HG02763 (cell line): ENCODE measurements at regions not wholly inside any gene's neighbourhood (a gene's known extent, or its start where the extent isn't known, plus 50 kb on each side); places are given as distances from the start of the nearest gene placed in this dataset.

Experiments used
- ATAC-seq: cut with Tn5 transposase; IDR thresholded peaks from one replicate; pipeline ENCODE4 v1.9.1; 2021; ENCODE audit warnings: mild to moderate bottlenecking, moderate library complexity; ENCODE audit not compliant: unreplicated experiment

GRCh38 chr13:106859533-106859904, 291.6 kb upstream of the ARGLU1 start:
- ATAC-seq = no peak

DNA sequence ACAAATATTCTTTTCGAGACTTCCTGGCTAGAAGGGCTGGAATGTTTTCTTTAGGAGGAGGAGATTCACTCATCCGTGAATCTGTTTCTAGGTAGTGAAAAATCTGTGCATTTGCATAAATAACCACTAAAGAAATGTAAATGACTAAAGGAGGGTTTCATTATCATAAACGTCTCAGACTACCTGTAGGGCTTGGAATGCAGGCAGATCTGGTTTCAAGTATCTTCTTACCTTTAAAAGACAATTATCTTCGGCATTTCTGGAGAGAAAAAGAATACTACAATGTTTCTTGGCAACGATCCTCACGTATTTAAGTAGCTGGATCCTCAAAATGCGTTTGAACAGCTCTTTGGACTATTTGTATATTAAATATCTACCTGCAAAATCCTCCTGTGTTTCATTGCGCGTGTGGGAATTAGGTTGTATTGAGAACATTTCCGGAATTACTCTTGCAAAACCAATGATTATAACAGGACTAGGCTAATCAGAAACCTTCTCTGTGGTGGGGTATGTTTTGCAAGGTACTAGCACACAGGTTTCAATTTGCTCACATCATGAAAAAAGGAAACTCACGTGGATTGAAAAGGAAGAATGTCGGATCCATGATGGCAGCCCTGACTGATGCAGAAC, 291.1 kb upstream of the ARGLU1 start:
- no peak for ATAC-seq

DNA sequence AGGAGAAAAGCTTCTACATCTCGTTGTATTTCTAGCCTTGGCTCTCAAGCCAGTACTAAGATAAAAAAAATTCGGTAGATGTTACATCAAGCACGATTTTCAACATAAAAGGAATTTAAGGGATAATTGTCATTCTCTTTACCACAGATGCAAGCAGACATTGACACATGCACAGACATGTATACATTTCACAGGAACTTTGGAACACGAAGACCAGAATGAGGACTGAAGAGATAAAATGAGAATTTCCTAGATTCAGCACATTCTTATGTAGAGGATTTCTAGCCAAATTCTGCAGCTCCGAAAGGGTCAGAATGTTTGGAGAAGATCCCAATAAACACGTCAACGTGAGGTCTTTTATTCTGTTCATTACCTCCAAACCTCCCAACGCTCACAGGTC, 284.5 kb upstream of the ARGLU1 start:
- ATAC-seq = no peak

DNA sequence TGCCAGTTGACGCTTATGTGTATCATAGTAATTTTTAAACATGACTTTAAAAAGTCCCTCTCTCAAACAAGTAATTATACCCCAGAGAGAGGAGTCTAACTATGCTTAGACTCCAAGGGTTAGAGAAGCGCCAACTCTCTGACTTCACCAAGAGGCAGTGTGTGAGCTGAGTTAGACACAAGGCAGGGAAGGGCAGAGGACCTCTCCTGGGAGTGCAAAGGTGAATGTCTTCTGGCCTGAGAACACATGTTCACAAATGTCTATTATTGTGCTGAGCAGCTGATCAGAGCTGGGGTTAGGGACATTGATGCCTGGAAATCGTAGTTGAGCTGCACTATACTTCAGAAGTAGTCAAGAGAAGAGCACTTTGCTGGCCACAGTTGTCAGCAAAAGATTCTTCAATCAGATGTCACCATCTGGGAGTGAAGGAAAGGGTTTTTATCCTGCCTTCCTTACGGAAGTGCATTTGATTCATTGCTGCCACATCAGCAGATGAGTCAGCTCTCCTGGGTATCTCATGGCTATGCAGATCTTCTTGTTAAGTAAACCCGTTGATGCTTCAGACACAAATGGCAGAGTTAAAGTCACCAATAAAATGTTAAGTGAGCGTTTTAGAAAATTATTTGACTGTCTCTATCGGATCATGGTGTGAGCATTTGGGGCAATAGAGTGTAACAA, 283.2 kb upstream of the ARGLU1 start:
- no peak for ATAC-seq

DNA sequence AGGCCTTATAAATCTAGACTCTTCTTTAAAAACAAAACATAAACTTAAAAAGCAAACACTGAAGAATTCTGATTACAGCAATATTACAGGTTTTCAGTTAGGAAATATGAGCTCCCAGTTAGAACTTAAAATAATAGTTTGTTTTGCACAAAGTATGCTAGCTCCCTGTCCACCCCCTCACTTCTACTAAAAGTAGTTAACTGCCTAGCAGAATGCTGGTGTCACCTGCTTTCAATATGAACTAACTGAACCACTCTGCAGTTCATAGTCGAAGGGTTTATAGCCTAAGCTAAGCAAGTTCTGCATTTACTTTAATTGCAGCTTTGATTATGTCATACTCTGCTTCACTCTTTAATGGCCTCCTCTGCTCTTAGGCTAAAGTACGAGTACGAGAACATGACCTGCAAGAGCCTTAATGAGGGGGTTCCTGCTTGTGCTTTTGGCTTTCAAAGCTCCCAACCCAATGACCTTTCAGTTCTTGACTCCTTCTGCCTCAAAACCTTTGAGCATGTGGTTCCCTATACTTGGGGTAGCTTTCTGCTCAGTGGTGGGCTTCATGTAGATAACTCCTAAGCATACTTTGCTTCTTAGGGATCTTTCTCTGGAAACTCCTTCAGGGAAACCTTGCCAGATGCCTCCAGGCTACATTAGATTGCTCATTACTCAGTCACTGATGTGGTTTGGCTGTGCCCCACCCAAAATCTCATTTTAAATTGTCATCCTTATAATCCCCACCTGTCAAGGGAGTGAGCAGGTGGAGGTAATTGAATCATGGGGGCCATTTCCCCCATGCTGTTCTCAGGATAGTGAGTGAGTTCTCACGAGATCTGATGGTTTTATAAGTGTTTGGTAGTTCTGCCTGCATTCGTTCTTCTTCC, 278.9 kb upstream of the ARGLU1 start:
- ATAC-seq = no peak

DNA sequence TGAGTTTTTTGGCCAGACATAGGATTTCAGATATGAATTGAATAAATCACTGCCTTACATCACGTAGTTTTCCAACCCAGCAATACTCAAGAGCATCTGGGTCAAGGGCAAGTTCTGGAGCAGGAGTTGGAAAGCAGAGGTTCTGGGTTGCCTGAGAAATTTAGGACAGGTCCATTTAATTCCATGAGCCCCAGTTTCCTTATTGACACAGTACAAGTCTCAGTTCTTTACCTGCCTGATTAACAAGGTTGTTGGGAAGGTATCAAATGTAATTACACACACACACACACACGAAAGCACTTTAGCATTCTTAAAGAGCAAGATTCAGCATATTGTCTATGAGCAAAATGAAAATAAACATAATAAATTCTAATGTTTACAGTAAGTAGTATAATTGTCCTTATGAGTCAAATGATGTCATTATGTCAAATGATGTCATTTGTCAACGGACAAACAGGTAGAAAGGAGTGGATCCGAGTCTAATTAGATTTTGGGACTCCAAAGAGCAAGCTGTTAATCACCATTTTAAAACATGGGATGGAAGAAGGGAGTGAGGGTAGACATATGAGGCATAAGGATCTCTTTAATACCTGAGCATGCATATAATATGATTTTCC, 268.4 kb upstream of the ARGLU1 start:
- ATAC-seq = no peak

- ATAC-seq = no peak
These were observed 267.5 kb upstream of the ARGLU1 start for GRCh38 chr13:106835477-106835876.

GRCh38 chr13:106821979-106822378, 254.0 kb upstream of the ARGLU1 start:
- ATAC-seq = no peak

DNA sequence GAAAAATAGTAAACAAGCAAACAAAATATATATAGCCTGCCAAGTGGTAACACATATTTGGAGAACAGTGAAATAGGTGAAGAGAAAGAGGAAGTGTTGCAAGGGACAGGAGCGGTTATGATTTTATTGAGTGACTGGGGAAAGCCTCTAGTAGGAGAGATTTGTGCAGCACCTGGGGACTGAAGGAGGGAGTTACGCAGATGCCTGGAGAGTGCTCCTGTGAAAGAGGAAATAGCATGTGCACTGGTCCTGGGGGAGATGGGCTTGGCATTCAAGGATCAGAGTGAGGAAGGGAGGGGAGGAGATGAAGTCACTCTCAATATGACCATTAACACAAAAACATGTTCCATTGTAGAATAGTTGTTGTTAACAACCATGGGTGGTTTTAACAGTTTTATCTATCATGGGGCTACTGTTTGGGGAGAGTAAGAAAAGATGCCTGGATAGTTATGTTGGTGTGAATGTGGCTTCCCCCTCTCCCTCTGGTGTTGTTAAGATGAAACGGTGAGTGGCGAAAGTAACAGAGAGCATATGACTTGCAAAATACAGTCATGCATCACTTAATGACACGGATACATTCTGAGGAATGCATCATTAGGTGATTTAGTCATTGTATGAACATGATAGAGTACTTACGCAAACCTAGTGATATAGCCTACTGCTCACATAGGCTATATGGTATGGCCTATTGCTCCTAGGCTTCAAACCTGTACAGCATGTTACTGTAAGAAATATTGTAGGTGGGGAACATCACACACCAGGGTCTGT, 251.7 kb upstream of the ARGLU1 start:
- no peak for ATAC-seq

- ATAC-seq = no peak
These were observed 251.0 kb upstream of the ARGLU1 start for GRCh38 chr13:106818971-106819370.

DNA sequence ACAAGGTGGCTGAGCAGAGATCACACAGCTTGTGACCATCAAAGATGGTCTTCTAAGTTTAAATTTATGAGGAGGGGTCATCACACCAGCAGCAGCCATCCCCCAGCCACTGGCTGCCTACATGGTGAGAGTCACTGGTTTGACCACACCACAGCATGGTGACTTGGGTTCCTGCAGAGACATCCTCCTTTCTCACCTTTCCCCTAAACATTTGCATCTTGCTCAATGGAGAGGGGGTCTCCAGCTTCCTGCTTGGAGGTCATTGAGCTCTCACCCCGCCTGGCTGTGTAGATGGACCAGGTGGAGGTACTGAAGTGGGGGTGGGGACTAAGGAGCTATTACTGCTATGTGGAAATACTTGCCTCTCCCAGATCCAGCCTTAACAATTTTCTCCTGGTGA, 247.6 kb upstream of the ARGLU1 start:
- no peak for ATAC-seq

DNA sequence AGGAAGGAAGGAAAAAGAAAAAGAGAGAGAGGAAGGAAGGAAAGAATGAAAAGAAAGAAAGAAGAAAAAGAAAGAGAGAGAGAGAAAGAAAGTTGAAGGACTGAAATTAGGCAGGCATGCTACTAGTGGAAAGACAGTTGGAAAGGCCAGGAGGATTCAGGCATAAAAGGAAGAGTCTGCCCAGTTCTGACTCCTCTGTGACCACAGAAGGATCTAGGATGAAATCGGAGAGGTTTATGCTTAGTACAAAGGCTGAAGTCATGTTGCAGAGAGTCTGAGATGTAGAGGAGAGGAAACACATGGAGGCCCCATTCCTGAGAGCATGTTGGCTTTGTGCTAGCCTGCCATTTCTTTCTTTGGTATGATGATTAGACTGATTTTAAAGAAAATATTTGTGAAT, 246.5 kb upstream of the ARGLU1 start:
- no peak for ATAC-seq

DNA sequence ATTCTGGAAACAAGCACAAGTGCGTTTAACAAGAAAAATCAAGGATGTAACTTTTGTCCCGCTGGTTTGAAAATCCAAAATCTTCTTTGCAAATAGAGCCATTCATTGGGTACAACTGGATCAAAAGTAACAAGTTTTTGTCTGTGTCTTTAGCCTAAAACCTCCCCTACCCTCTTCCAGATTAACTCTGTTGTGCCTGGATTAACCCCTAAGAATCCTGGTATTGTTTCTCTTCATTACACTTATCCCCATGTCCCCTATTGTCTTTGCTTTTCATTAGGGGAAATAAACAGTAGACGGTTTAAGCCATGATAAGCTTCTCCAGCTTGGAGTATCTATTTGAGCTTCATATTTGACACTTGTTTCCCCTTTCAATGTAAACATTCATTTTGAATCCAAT, 242.1 kb upstream of the ARGLU1 start:
- no peak for ATAC-seq

DNA sequence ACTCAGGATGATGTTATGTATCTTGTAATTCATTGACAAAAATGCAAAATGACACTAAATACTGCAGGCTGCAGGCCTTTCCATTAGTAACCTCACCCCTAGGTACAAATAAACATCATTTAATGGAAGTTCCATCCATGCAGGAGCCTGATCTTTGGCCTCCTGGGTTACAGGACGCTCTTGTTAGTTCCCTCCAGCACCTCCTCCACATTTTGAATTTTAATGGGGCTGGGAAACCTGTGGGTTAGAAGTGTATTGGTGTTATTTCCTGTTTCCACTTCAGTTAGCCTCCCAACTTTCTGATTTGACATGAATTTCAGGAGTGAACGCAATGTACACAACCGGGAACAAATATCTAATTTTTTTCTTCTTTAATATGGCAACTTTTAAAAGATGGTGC, 237.1 kb upstream of the ARGLU1 start:
- no peak for ATAC-seq

GRCh38 chr13:106802917-106803316, 235.0 kb upstream of the ARGLU1 start:
- no peak for ATAC-seq

- no peak for ATAC-seq
These were observed 231.9 kb upstream of the ARGLU1 start for GRCh38 chr13:106799781-106800335.

DNA sequence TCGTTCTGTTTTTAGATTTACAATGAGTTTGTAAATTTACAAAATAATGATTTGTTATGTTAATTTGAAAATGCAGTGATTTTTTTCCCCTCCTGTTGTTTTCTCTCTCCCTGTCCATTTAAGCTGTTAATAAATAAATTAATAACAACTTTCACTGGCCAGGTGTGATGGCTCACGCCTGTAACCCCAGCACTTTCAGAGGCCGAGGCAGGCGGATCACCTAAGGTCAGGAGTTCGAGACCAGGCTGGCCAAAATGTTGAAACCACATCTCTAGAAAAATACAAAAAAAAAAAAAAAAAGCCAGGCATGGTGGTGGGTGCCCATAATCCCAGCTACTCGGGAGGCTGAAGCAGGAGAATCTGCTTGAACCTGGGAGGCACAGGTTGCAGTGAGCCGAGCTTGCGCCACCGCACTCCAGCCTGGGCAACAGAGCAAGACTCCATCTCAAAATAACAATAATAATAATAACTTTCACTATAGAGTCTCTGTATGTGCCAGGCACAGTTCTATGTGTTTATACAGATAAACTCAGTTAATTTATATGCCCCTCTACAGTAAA, 229.2 kb upstream of the ARGLU1 start:
- no peak for ATAC-seq

DNA sequence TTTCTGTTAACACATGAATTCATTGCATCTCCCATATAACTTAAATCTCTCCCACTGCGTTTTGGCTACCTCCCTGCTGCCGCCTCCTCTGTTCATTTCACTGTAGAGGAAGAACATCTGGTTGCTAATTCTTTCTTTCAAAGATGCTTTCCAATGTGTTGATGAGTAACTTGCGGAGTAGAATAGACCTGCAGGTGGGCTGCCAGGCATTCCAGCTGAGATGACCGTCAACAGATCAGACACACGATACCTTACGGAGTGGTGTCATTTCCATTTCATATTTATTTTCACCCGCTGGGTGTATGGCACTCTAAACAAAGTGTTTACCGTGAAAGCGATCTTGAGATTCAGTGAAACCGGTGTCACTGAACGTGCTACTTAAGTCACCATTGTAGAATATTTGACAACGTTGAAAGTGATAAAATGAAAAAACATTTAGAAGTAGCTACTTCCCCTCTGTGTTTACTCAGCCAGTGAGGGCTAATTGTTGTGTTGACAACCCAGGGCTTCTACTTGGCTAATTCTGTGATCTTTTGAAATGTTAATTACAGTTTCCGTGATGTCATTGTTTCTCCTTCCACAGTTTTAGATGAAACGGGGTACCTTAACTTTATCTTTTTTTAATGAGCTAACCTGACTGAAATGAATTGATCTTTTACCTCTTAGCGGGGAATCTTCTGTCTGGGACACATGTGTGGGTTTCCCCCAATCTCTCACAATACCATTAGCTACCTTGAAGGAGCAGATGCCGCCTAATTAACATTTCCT, 228.5 kb upstream of the ARGLU1 start:
- ATAC-seq = peak; percentile 59

DNA sequence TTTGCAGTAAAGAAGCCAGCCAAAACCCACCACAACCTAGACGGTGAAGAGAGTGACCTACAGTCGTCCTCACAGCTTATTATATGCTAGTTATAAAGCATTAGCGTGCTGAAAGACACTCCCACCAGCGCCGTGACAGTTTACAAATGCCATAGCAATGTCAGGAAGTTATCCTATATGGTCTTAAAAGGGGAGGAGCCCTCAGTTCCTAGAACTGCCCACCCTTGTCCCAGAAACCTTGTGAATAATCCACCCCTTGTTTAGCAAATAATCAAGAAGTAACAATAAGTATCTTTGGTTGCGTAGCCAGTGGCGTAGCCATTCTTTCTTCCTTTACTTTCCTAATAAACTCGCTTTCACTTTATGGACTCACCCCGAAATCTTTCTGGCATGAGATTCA, 227.9 kb upstream of the ARGLU1 start:
- no peak for ATAC-seq
